H1 (cell line): ENCODE measurements at regions not wholly inside any gene's neighbourhood (a gene's known extent, or its start where the extent isn't known, plus 50 kb on each side); places are given as distances from the start of the nearest gene placed in this dataset.

Experiments
- CTCF ChIA-PET: fragments of 300-600 bp; sonication (Branson Sonifier 250); formaldehyde crosslinking; loops from one replicate; lab custom pipeline; 2021; ENCODE audit not compliant: partially characterized antibody; lab: Charles Lee
- POLR2A ChIA-PET: fragments of 300-600 bp; sonication (Branson Sonifier 250); formaldehyde crosslinking; loops from one replicate; lab custom pipeline; 2021; ENCODE audit warnings: inconsistent platforms; ENCODE audit not compliant: partially characterized antibody; lab: Charles Lee
- DNase-seq, 2 experiments: peaks; one replicate each; pipeline versions ENCODE4 v3.0.0 to v3.0.0-alpha.2; 2010 to 2022; ENCODE audit warnings: low spot score in 2 of 2, low read depth in 1 of 2, mixed read lengths in 1 of 2
- FAIRE-seq: peaks from 2 replicates; lab custom pipeline; 2011; peaks lifted over from hg19 to GRCh38; lab: Jason Lieb, UNC
- H2AFZ ChIP-seq: 2 replicates; pipeline ENCODE4 v1.8.1; 2012; ENCODE audit warnings: low read length, inconsistent platforms
- H2AK5ac ChIP-seq: 2 replicates; pipeline ENCODE4 v1.6.1; 2013; ENCODE audit warnings: low read depth, low read length
- H2BK120ac ChIP-seq: replicated peaks from 2 replicates; pipeline ENCODE3; 2013; ENCODE audit warnings: low read depth, low read length, inconsistent platforms
- H2BK12ac ChIP-seq: 2 replicates; pipeline ENCODE4 v1.6.1; 2013; ENCODE audit warnings: low read depth, low read length
- H2BK15ac ChIP-seq: 2 replicates; pipeline ENCODE4 v1.6.1; 2013; ENCODE audit warnings: low read length
- H2BK20ac ChIP-seq: 2 replicates; pipeline ENCODE4 v1.6.1; 2013; ENCODE audit warnings: low read length
- H2BK5ac ChIP-seq: 2 replicates; pipeline ENCODE4 v1.6.1; 2013; ENCODE audit warnings: low read depth, low read length
- H3K14ac ChIP-seq: 2 replicates; pipeline ENCODE4 v1.6.1; 2013; ENCODE audit warnings: inconsistent platforms; ENCODE audit not compliant: insufficient read length
- H3K18ac ChIP-seq: 2 replicates; pipeline ENCODE4 v1.6.1; 2013; ENCODE audit warnings: low read length; ENCODE audit errors: extremely low read depth
- H3K23ac ChIP-seq: 2 replicates; pipeline ENCODE4 v1.6.1; 2013; ENCODE audit warnings: inconsistent platforms; ENCODE audit not compliant: insufficient read length
- H3K23me2 ChIP-seq: 2 replicates; pipeline ENCODE4 v1.6.1; 2013; ENCODE audit warnings: low read depth, low read length
- H3K27ac ChIP-seq: 2 replicates; pipeline ENCODE4 v1.6.1; 2011; ENCODE audit warnings: low read depth, low read length, inconsistent platforms
- H3K27me3 ChIP-seq, 4 experiments: replicated peaks in 1 of 4; 1 replicate in 1 of 4; 2 replicates in 3 of 4; pipeline versions ENCODE4 v1.6.1 to v1.8.1; 2011 to 2013; ENCODE audit warnings: low read length in 3 of 4, mild to moderate bottlenecking in 3 of 4, inconsistent platforms in 2 of 4, mixed read lengths in 2 of 4, moderate library complexity in 1 of 4; ENCODE audit not compliant: control insufficient read depth in 3 of 4, insufficient read depth in 3 of 4; ENCODE audit errors: extremely low read depth in 1 of 4
- H3K36me3 ChIP-seq, 4 experiments: 2 replicates each; pipeline versions ENCODE4 v1.6.1 to v1.8.1; 2011 to 2013; ENCODE audit warnings: mild to moderate bottlenecking in 4 of 4, low read length in 3 of 4, moderate library complexity in 2 of 4, control low read depth in 1 of 4, inconsistent platforms in 1 of 4; ENCODE audit not compliant: insufficient read depth in 4 of 4, control insufficient read depth in 2 of 4
- H3K4ac ChIP-seq: replicated peaks from 2 replicates; pipeline ENCODE3; 2013; ENCODE audit warnings: low read length, low read depth, mixed read lengths, inconsistent platforms; ENCODE audit not compliant: insufficient read length
- H3K4me1 ChIP-seq, 4 experiments: replicated peaks in 1 of 4; 1 replicate in 1 of 4; 2 replicates in 3 of 4; pipeline versions ENCODE4 v1.6.1 to v1.8.1; 2011 to 2013; ENCODE audit warnings: low read length in 3 of 4, inconsistent platforms in 2 of 4, mixed read lengths in 1 of 4; ENCODE audit not compliant: insufficient read depth in 4 of 4, control insufficient read depth in 3 of 4
- H3K4me2 ChIP-seq, 2 experiments: 2 replicates each; pipeline versions ENCODE4 v1.6.1 to v1.8.1; 2011 to 2013; ENCODE audit warnings: low read depth in 2 of 2, low read length in 2 of 2, control low read depth in 1 of 2, inconsistent platforms in 1 of 2, mild to moderate bottlenecking in 1 of 2; ENCODE audit not compliant: insufficient read depth in 1 of 2
- H3K4me3 ChIP-seq, 4 experiments: fragments of 200-600, 300-600 bp in 1 of 4; sonication (generic), shearing (Covaris generic), sonication (Bioruptor Twin) in 1 of 4; 2 replicates each; pipeline versions ENCODE4 v1.5.1 to v1.8.1; 2011 to 2016; ENCODE audit warnings: low read length in 4 of 4, low read depth in 3 of 4, control low read depth in 2 of 4, inconsistent platforms in 2 of 4, mild to moderate bottlenecking in 2 of 4, mixed read lengths in 1 of 4, moderate library complexity in 1 of 4; ENCODE audit not compliant: insufficient read depth in 2 of 4; ENCODE audit errors: extremely low read depth in 1 of 4
- H3K56ac ChIP-seq: replicated peaks from 2 replicates; pipeline ENCODE3; 2013; ENCODE audit warnings: low read depth, mild to moderate bottlenecking, mixed read lengths, low read length, inconsistent platforms; ENCODE audit not compliant: insufficient read length
- H3K79me1 ChIP-seq: 2 replicates; pipeline ENCODE4 v1.6.1; 2013; ENCODE audit warnings: low read depth, low read length, control low read depth
- H3K79me2 ChIP-seq, 2 experiments: 2 replicates each; pipeline versions ENCODE4 v1.6.1 to v1.8.1; 2012 to 2013; ENCODE audit warnings: low read length in 2 of 2, mild to moderate bottlenecking in 2 of 2, inconsistent platforms in 1 of 2; ENCODE audit not compliant: insufficient read depth in 2 of 2, control insufficient read depth in 1 of 2
- H3K9ac ChIP-seq, 4 experiments: replicated peaks in 1 of 4; 1 replicate in 1 of 4; 2 replicates in 3 of 4; pipeline versions ENCODE4 v1.6.1 to v1.8.1; 2011 to 2013; ENCODE audit warnings: low read depth in 3 of 4, low read length in 3 of 4, control low read depth in 2 of 4, mild to moderate bottlenecking in 2 of 4, moderate library complexity in 2 of 4, inconsistent platforms in 1 of 4; ENCODE audit errors: extremely low read depth in 1 of 4
- H3K9me3 ChIP-seq, 2 experiments: 2 replicates each; pipeline versions ENCODE4 v1.6.1 to v1.8.1; 2012 to 2013; ENCODE audit warnings: mild to moderate bottlenecking in 2 of 2, moderate library complexity in 2 of 2, control low read depth in 1 of 2, inconsistent platforms in 1 of 2, low read depth in 1 of 2, low read length in 1 of 2, mixed read lengths in 1 of 2; ENCODE audit not compliant: insufficient read depth in 2 of 2
- H4K20me1 ChIP-seq, 2 experiments: replicated peaks in 1 of 2; 2 replicates each; pipeline versions ENCODE3 to v1.8.1; 2011 to 2013; ENCODE audit warnings: inconsistent platforms in 2 of 2, low read length in 2 of 2, mild to moderate bottlenecking in 1 of 2; ENCODE audit not compliant: insufficient read depth in 2 of 2, control insufficient read depth in 1 of 2
- H4K5ac ChIP-seq: 2 replicates; pipeline ENCODE4 v1.6.1; 2013; ENCODE audit warnings: low read length, low read depth, mixed read lengths, inconsistent platforms; ENCODE audit not compliant: insufficient read length
- H4K8ac ChIP-seq: 2 replicates; pipeline ENCODE4 v1.8.0; 2013; ENCODE audit warnings: mild to moderate bottlenecking, moderate library complexity, low read length, inconsistent platforms; ENCODE audit not compliant: insufficient read depth; ENCODE audit errors: extremely low read depth
- H4K91ac ChIP-seq: replicated peaks from 2 replicates; pipeline ENCODE3; 2013; ENCODE audit warnings: low read length, mixed read lengths, inconsistent platforms; ENCODE audit not compliant: insufficient read length
- CBX8 ChIP-seq: fragments of 300-800, 300-1000 bp; sonication (generic); IDR thresholded peaks from 2 replicates; pipeline ENCODE4 v1.7.1; 2016; ENCODE audit warnings: low read depth, low read length, borderline replicate concordance
- CHD2 ChIP-seq: IDR thresholded peaks from 2 replicates; pipeline ENCODE4 v1.6.1; 2012; ENCODE audit warnings: low read length, improper control_type of control experiment
- EZH2 ChIP-seq: fragments of 200-600 bp; sonication (generic); IDR thresholded peaks from 2 replicates; pipeline ENCODE4 v1.7.1; 2012; ENCODE audit warnings: low read depth, mild to moderate bottlenecking, moderate library complexity, low read length, inconsistent platforms; ENCODE audit not compliant: severe bottlenecking
- JUN ChIP-seq: IDR thresholded peaks from 2 replicates; pipeline ENCODE4 v1.6.1; 2011; ENCODE audit warnings: low read depth, mild to moderate bottlenecking, improper control_type of control experiment, low read length
- KDM1A ChIP-seq: fragments of 200-600, 300-600 bp; sonication (generic); IDR thresholded peaks from 2 replicates; pipeline ENCODE4 v1.7.1; 2016; ENCODE audit warnings: mild to moderate bottlenecking, low read length, borderline replicate concordance
- PHF8 ChIP-seq: fragments of 200-600 bp; sonication (generic); conservative IDR thresholded peaks from 2 replicates; pipeline ENCODE4 v1.7.1; 2012; ENCODE audit warnings: low read depth, mild to moderate bottlenecking, inconsistent platforms, low read length, moderate library complexity
- POLR2A ChIP-seq, 2 experiments: IDR thresholded peaks; 1 replicate in 1 of 2; 2 replicates in 1 of 2; pipeline ENCODE4 v1.6.1; 2011; ENCODE audit warnings: low read depth in 2 of 2, low read length in 2 of 2, mild to moderate bottlenecking in 2 of 2; ENCODE audit errors: control extremely low read depth in 1 of 2
- SUZ12 ChIP-seq: fragments of 200-600 bp; sonication (generic); IDR thresholded peaks from 2 replicates; pipeline ENCODE4 v1.6.1; 2012; ENCODE audit warnings: mild to moderate bottlenecking, inconsistent platforms, low read length, moderate library complexity, mixed read lengths
- TEAD4 ChIP-seq: IDR thresholded peaks from 2 replicates; pipeline ENCODE4 v1.6.1; 2012; ENCODE audit warnings: low read depth, low read length, inconsistent platforms, mixed read lengths
- WGBS, 2 experiments: shearing (Covaris generic) in 1 of 2; methylation state at CpG; one replicate each; pipeline versions ENCODE4 v1.1.6 to v1.1.7; 2013 to 2015; ENCODE audit warnings: low lambda C conversion rate in 2 of 2, mixed read lengths in 2 of 2, inconsistent platforms in 1 of 2, low coverage in 1 of 2, missing lambda C conversion rate in 1 of 2; ENCODE audit not compliant: insufficient replicate concordance in 2 of 2, insufficient coverage in 1 of 2, insufficient read length in 1 of 2; ENCODE audit errors: extremely low coverage in 1 of 2, missing lambda C conversion rate in 1 of 2; 5-methylcytosine and 5-hydroxymethylcytosine counted together

GRCh38 chrX:20374450-20374849, 107.7 kb upstream of the RPS6KA3 start:
- H3K79me2 ChIP-seq: no peaks in the 10 kb centered on the region
- no peak for FAIRE-seq
- H4K8ac ChIP-seq: no peak overlapping the region
- no peaks in the 10 kb centered on the region for H3K36me3 ChIP-seq
- no peak overlapping the region for H2BK5ac ChIP-seq
- H4K91ac ChIP-seq: no peak overlapping the region
- no peak overlapping the region for H2AFZ ChIP-seq
- H4K5ac ChIP-seq: no peak overlapping the region
- no peaks in the 10 kb centered on the region for H3K79me1 ChIP-seq
- no peak overlapping the region for H3K56ac ChIP-seq
- no peak overlapping the region for H3K23ac ChIP-seq
- no peak overlapping the region for H3K4me2 ChIP-seq
- H3K9ac ChIP-seq: no peak overlapping the region
- no peak overlapping the region for H3K4ac ChIP-seq
- H3K18ac ChIP-seq: no peak overlapping the region
- H3K14ac ChIP-seq: no peak overlapping the region
- no peaks in the 10 kb centered on the region for H3K27me3 ChIP-seq
- H3K27ac ChIP-seq: no peak overlapping the region
- H4K20me1 ChIP-seq: no peaks in the 10 kb centered on the region
- no peak overlapping the region for H2AK5ac ChIP-seq
- no peaks in the 10 kb centered on the region for H3K4me1 ChIP-seq
- no peak overlapping the region for H2BK20ac ChIP-seq
- no peak overlapping the region for H2BK15ac ChIP-seq
- ChIA-PET CTCF (no interaction called here), POLR2A (interaction anchor here (0.8 kb wide), 1 partner anchor 8 kb away, joined by 4 read pairs; no protein-coding TSS in a partner anchor)
- H3K4me3 ChIP-seq: no peak overlapping the region
- H2BK120ac ChIP-seq: no peak overlapping the region
- no peak for DNase-seq
- no peaks in the 10 kb centered on the region for H3K9me3 ChIP-seq
- no peak overlapping the region for H2BK12ac ChIP-seq
- WGBS, 2 experiments: 96% methylated on average over 4 of the region's 4 CpGs; no CpG with 5 or more reads in 1 of the 2 experiments
- H3K23me2 ChIP-seq: no peaks in the 10 kb centered on the region
- TF ChIP-seq EZH2: no peak
- TF ChIP-seq JUN: no peak
- TF ChIP-seq TEAD4: no peak
- no peak for TF ChIP-seq CBX8
- no peak for TF ChIP-seq POLR2A (IDR thresholded peaks at IDR 0.05; ENCODE audit: control extremely low read depth in 1 of 2, low read depth in 2 of 2, low read length in 2 of 2)
- TF ChIP-seq SUZ12: no peak
- no peak for TF ChIP-seq CHD2
- TF ChIP-seq KDM1A: no peak
- no peak for TF ChIP-seq PHF8
